SHP77 (cell line): ENCODE measurements at regions not wholly inside any gene's neighbourhood (a gene's known extent, or its start where the extent isn't known, plus 50 kb on each side); places are given as distances from the start of the nearest gene placed in this dataset.

Source experiments
- DNase-seq, 2 experiments: peaks; one replicate each; lab custom pipeline; 2025; lab: John Stamatoyannopoulos, UW

GRCh38 chr3:34377961-34378360 is 579.5 kb downstream of the PDCD6IP start:
- DNase-seq, result no peak

- no peak for DNase-seq
Observed at GRCh38 chr3:34381243-34381642, 582.8 kb downstream of the PDCD6IP start.

DNA sequence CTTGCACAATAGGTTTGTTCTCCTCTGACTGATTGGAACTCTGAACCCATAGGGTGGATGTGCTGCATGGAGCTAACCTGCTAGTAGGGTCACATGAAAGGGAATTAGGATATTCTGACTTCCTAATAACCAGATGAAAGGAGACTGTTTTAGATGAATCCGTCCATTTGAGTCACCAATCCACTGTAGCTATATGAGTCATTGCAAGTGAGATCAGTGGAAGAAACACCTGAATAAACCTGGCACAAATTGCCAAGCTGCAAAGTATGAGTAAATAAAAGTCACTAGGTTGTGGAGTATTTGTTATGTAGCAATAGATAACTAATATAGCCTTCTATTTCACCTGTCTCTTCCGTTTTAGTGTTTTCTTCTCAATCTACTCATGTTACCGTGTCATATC is 584.4 kb downstream of the PDCD6IP start:
- DNase-seq, result peak; percentile 21 to 23

DNA sequence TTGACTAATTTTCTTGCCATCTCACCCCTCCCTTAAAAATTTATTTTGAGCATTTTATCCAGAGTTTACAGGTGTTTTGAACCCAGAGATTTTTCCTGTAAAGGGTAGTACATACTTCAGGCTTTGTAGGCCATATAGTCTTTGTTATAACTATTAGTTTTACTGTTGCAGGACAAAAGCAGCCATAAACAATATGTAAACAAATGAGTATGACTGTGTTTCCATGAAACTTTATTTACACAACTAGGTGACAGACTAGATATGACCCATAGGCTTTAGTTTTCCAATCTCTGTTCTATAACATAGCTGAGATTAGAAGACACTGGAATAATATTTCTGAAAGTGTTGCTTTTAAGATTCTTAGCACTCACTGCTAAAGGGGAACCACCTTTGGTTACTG is 587.9 kb downstream of the PDCD6IP start:
- DNase-seq, result no peak

DNA sequence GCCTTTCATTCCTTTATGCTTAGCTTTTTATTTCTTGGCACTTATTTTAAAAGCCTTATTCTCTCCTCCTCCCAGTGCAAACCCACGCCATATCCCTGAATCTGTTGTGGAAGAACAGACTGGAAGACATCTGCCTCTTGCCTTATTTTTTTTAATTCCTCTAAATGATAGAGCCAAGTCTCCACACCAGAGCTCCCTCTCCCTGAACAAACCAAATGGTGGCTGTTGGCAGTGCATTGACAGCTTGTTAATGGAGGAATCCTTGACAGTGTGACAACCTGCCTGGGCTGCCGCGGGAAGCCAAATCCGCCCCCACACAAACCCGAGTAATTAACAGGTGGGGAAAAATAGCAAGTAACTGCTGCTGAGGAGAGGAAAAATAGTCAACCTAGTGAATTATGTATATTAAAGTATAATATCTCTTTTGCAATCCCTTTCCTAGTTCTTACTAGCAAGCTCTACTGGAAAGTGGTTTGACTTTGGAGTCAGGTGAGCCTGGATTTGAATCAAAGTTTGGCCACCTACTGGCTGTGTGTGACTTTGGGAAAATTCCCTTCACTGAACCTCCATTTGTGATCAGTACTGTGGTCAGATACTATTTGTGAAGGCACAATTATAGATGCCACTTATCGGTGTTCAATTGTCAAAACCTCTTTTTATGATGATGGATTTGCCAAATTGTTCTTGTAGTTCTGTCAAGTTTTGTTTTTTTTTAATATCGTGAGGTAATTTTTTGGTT is 589.6 kb downstream of the PDCD6IP start:
- peak in 1 of 2 experiments; percentile 7 for DNase-seq

GRCh38 chr3:34388830-34389229 is 590.4 kb downstream of the PDCD6IP start:
- no peak for DNase-seq

- no peak for DNase-seq
Observed at GRCh38 chr3:34394978-34395748, 596.7 kb downstream of the PDCD6IP start.

GRCh38 chr3:34396288-34396687 is 597.9 kb downstream of the PDCD6IP start:
- no peak for DNase-seq

- no peak for DNase-seq
Observed at GRCh38 chr3:34396956-34397355, 598.5 kb downstream of the PDCD6IP start.

DNA sequence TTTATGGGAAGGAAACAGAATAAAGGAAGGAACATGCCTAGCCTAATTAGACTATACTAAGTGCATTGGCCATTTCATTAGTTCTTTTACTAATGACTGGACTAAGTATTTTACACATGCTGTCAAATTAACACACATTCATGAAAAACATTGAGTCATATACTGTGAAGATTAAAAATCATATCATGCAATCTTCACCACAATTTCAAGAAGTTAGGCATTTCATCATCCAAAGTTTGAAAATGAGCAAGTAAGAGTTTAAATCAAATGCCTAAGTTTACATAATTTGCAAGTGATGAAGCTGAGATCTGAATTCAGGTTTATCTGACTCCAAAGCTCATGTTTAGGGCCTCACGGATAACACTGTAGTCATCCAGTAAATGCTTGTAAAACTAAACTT is 601.0 kb downstream of the PDCD6IP start:
- no peak for DNase-seq

DNA sequence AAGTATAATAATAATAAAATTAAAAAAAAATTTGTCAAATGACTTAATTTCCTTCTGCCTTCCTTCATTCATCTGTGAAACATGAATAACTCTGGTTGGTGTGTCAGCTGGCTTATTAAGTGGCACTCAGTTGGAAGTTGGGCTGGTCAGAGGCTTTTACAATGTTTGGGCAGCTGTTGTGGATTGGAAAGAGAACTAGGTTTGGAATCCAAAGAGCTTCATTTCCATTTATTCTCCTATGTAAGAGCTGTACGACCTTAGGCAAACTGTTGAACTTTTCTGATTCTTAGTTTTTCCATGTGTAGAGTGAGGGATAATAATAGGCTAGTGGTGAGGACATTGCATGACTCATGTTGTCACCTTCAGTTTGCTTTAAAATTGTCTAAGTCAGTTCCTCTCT is 606.7 kb downstream of the PDCD6IP start:
- peak; percentile 86 to 95 for DNase-seq

DNA sequence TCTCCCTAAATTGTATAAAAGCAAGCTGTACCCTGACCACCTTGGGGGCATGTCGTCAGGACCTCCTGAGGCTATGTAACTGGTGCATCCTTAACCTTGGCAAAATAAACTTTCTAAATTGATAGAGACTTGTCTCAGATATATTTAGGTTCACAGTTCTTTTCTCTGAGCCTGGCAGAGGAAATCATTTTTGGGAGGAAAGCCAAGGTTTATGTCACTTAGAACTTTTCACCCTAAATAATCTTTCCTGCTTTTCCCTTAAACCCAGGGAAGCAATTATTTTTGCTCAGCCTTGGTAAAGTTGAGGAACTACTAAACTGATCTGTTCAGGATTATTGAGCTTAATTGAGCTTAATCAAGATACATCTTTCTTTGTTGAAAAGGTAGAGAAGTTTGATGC is 608.9 kb downstream of the PDCD6IP start:
- no peak for DNase-seq

DNA sequence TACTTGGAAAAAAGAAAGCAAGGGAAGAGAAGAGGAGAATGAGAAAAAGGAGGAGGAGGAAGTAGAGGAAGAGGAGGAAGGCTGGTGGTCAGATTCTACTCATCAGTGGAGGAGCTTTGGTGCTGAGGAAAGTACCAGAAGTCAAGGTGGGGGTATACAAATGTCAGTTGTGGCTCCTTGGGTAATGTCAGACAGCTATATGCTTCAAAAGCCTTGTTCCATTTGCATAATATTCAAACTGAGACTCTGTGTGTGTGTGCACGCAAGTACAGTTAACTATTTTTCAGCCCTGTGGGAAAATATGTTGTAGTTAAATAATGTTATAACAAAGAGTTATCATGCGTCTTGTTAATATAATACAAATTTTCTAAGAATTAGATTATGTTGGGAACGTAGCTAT is 609.7 kb downstream of the PDCD6IP start:
- no peak for DNase-seq

GRCh38 chr3:34411596-34411995 is 613.2 kb downstream of the PDCD6IP start:
- no peak for DNase-seq

GRCh38 chr3:34419801-34420200 is 621.4 kb downstream of the PDCD6IP start:
- no peak for DNase-seq

DNA sequence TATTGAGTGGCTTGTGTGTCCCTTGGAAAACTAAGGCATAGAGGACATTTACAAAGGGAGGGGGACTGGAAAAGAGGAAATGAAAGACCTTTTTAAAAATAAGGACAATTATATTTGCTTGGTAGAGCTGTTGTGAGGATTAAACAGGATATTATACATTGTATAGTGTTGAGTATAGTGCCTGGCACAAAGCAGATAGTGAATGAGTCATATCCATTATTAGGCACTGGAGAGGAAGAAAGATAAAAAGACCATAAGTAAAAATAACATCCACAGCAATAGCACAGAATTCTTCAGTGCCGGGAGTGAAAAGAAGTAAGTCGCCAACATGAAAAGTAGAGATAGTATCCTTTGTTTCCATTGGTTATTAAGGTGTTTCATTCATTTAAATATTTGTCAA is 623.3 kb downstream of the PDCD6IP start:
- DNase-seq, result no peak

- no peak for DNase-seq
Observed at GRCh38 chr3:34439796-34440195, 641.4 kb downstream of the PDCD6IP start.

GRCh38 chr3:34444137-34444536 is 645.7 kb downstream of the PDCD6IP start:
- DNase-seq, result no peak

GRCh38 chr3:34449305-34449704 is 650.9 kb downstream of the PDCD6IP start:
- DNase-seq, result no peak

DNA sequence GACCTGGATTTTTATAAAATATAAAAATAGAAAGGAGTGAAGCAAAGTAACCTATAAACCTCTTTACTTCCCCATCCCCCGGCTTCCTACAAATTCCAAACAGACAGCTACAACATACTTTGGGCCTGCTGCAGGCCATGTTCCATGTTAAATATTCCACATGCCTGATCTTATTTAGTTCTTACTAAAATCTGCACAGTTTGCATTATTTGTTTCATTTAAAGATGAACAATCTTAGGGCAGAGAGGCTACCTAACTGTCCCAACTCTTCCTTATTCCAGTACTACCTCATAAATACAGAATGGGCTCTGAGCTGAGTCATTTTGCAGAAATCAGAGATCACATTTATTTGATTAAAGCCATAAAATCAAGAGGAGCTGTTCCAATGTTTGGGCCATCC is 665.0 kb downstream of the PDCD6IP start:
- no peak for DNase-seq

GRCh38 chr3:34464646-34465045 is 666.2 kb downstream of the PDCD6IP start:
- DNase-seq, result peak in 1 of 2 experiments; percentile 2

DNA sequence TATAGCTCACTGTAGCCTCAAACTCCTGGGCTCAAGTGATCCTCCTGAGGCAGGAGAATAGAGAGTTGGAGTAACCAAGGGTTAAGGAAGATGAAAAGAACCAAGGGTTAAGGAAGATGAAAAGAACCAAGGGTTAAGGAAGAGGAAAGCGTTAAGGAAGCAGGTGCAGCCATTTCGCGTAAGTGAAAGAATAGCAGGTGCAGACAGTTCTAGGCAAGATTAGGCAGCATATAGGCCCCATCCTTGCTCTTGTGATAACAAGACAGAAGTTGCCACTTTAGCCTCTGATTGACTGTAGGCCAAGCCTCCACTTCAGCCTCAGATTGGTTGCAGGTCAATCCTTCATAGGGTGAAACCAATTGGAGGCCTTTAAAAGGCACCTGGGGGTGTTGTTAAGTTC is 677.4 kb downstream of the PDCD6IP start:
- DNase-seq, result no peak

GRCh38 chr3:34483311-34483887 is 685.0 kb downstream of the PDCD6IP start:
- DNase-seq, result no peak
